NCI-H748 (cell line): ENCODE measurements at regions not wholly inside any gene's neighbourhood (a gene's known extent, or its start where the extent isn't known, plus 50 kb on each side); places are given as distances from the start of the nearest gene placed in this dataset.
"Not testable (repeated sequence)": the region's sequence is repeated elsewhere in the genome, so short reads cannot be mapped to it uniquely, and the experiment has no call there.

Experiments
- DNase-seq: peaks from one replicate; lab custom pipeline; 2025; ENCODE audit not compliant: unreplicated experiment; lab: John Stamatoyannopoulos, UW

GRCh38 chr11:29260939-29261705 lies 755.7 kb downstream of the KCNA4 start:
- peak; percentile 46 for DNase-seq

- DNase-seq, result no peak
These were observed 758.4 kb downstream of the KCNA4 start for GRCh38 chr11:29258411-29258810.

GRCh38 chr11:29256580-29256979 lies 760.2 kb downstream of the KCNA4 start:
- no peak for DNase-seq

GRCh38 chr11:29255401-29255800 lies 761.4 kb downstream of the KCNA4 start:
- DNase-seq, result peak; percentile 84

GRCh38 chr11:29251738-29252137 lies 765.1 kb downstream of the KCNA4 start:
- DNase-seq, result no peak

- DNase-seq, result no peak
These were observed 767.1 kb downstream of the KCNA4 start for GRCh38 chr11:29249713-29250112.

GRCh38 chr11:29244355-29244754 lies 772.5 kb downstream of the KCNA4 start:
- DNase-seq, result no peak

- DNase-seq, result no peak
These were observed 773.2 kb downstream of the KCNA4 start for GRCh38 chr11:29243616-29244015.

- no peak for DNase-seq
These were observed 784.8 kb downstream of the KCNA4 start for GRCh38 chr11:29231991-29232390.

GRCh38 chr11:29231586-29231985 lies 785.2 kb downstream of the KCNA4 start:
- no peak for DNase-seq

GRCh38 chr11:29227811-29228210 lies 789.0 kb downstream of the KCNA4 start:
- peak; percentile 27 for DNase-seq

- DNase-seq, result no peak
These were observed 792.0 kb downstream of the KCNA4 start for GRCh38 chr11:29224739-29225384.

GRCh38 chr11:29219531-29219930 lies 797.3 kb downstream of the KCNA4 start:
- DNase-seq, result not testable (repeated sequence)

GRCh38 chr11:29217901-29218300 lies 798.9 kb downstream of the KCNA4 start:
- no peak for DNase-seq

GRCh38 chr11:29214833-29215232 lies 802.0 kb downstream of the KCNA4 start:
- DNase-seq, result no peak

- DNase-seq, result no peak
These were observed 805.6 kb downstream of the KCNA4 start for GRCh38 chr11:29211202-29211601.

- DNase-seq, result no peak
These were observed 806.4 kb downstream of the KCNA4 start for GRCh38 chr11:29210426-29210825.

GRCh38 chr11:29208117-29208516 lies 808.7 kb downstream of the KCNA4 start:
- no peak for DNase-seq

GRCh38 chr11:29200791-29201562 lies 815.9 kb downstream of the KCNA4 start:
- DNase-seq, result peak; percentile 87

GRCh38 chr11:29190313-29190712 lies 826.5 kb downstream of the KCNA4 start:
- DNase-seq, result no peak

- DNase-seq, result peak; percentile 6
These were observed 829.6 kb downstream of the KCNA4 start for GRCh38 chr11:29187215-29187614.
